HFFc6 (cell line): ENCODE measurements at regions not wholly inside any gene's neighbourhood (a gene's known extent, or its start where the extent isn't known, plus 50 kb on each side); places are given as distances from the start of the nearest gene placed in this dataset.

Source experiments
- DNase-seq: peaks from one replicate; pipeline ENCODE4 v3.0.0-alpha.2; 2018
- H3K27ac Mint-ChIP-seq: 2 replicates; pipeline ENCODE4 v1.8.0; 2020; ENCODE audit warnings: mild to moderate bottlenecking, mixed read lengths
- H3K27me3 Mint-ChIP-seq: 2 replicates; pipeline ENCODE4 v1.8.0; 2021; ENCODE audit warnings: mild to moderate bottlenecking, moderate library complexity, mixed read lengths; ENCODE audit not compliant: insufficient read depth
- H3K36me3 Mint-ChIP-seq: 2 replicates; pipeline ENCODE4 v1.8.0; 2021; ENCODE audit warnings: low read depth, mixed read lengths
- H3K4me1 Mint-ChIP-seq: 2 replicates; pipeline ENCODE4 v1.8.0; 2020; ENCODE audit warnings: low read depth, mixed read lengths
- H3K4me3 Mint-ChIP-seq: 2 replicates; pipeline ENCODE4 v1.8.0; 2020; ENCODE audit warnings: mild to moderate bottlenecking, moderate library complexity, mixed read lengths
- H3K9me3 Mint-ChIP-seq: 2 replicates; pipeline ENCODE4 v1.8.0; 2020; ENCODE audit warnings: mild to moderate bottlenecking, mixed read lengths
- CTCF ChIP-seq: fragments of 200-600 bp; sonication (generic); IDR thresholded peaks from 2 replicates; pipeline ENCODE4 v1.5.0; 2021; ENCODE audit warnings: antibody characterized with exemption, mild to moderate bottlenecking

- no peak for TF ChIP-seq CTCF
- Mint-ChIP-seq H3K27me3 (peaks cover 4% of the 10 kb centered on the region), H3K4me3 (no peak overlapping the region), H3K36me3 (no peaks in the 10 kb centered on the region; the same call in 1 of the 2 replicates), H3K27ac (no peak overlapping the region), H3K4me1 (no peaks in the 10 kb centered on the region), H3K9me3 (no peaks in the 10 kb centered on the region)
- no peak for DNase-seq
Measured at GRCh38 chr3:81364411-81364810, 397.0 kb downstream of the GBE1 start.

DNA sequence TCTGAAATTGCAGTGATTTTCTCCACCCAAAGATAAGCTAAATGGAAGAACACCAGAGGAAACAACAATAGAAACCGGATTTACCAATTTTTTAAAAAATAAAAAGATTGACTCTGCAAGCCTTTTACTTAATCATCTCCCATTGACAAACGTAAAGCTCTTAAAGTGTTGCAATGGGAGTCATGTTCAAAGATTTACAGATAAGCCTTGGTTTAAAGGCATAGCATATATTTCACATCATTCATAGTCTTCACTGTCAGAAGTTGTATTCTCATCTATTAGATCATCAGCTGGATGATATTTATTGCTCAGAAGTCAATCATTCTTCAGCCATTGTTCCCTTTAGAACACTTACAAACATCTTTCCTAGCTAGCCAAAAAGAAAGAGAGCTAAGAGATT is 397.6 kb downstream of the GBE1 start:
- H3K36me3 Mint-ChIP-seq, result no peaks in the 10 kb centered on the region; the same call in 1 of the 2 replicates
- no peak for DNase-seq
- H3K4me3 Mint-ChIP-seq, result no peak overlapping the region
- H3K27ac Mint-ChIP-seq, result no peak overlapping the region
- no peaks in the 10 kb centered on the region for H3K4me1 Mint-ChIP-seq
- H3K27me3 Mint-ChIP-seq, result peaks cover 4% of the 10 kb centered on the region
- no peak for TF ChIP-seq CTCF
- H3K9me3 Mint-ChIP-seq, result no peaks in the 10 kb centered on the region

- TF ChIP-seq CTCF, result no peak
- peaks cover 6% of the 10 kb centered on the region for H3K27me3 Mint-ChIP-seq
- no peak for DNase-seq
Measured at GRCh38 chr3:81354119-81354518, 407.3 kb downstream of the GBE1 start.

DNA sequence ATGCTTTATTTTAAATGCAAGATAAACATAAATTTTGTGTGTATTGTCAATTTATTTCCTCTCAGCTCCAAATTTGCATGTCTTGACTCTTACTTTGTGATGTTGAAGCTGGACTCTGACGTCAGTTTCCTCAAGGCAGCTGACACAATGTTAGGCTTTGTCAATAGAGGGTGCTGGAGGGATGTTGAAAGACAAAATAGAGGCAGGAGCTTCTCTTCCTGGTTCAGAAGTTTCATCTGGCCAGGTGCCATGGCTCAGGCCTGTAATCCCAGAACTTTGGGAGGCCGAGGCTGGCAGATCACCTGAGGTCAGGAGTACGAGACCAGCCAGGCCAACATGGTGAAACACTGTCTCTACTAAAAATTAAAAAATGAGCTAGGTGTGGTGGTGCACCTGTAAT is 408.6 kb downstream of the GBE1 start:
- Mint-ChIP-seq H3K4me1 (peaks cover 10% of the 10 kb centered on the region; the same call in 1 of the 2 replicates), H3K27me3 (peaks cover 6% of the 10 kb centered on the region), H3K4me3 (no peak overlapping the region), H3K9me3 (no peaks in the 10 kb centered on the region), H3K36me3 (no peaks in the 10 kb centered on the region; the same call in 1 of the 2 replicates), H3K27ac (no peak overlapping the region)
- peak; percentile 50 for DNase-seq
- peak; percentile 47 for TF ChIP-seq CTCF

More at GRCh38 chr3:81354119-81354518, 407.3 kb downstream of the GBE1 start:
- Mint-ChIP-seq H3K4me3 (no peak overlapping the region), H3K27ac (no peak overlapping the region), H3K9me3 (no peaks in the 10 kb centered on the region), H3K4me1 (peaks cover 10% of the 10 kb centered on the region; the same call in 1 of the 2 replicates), H3K36me3 (no peaks in the 10 kb centered on the region; the same call in 1 of the 2 replicates)

GRCh38 chr3:81349816-81350340 is 411.6 kb downstream of the GBE1 start:
- no peak overlapping the region for H3K27ac Mint-ChIP-seq
- H3K4me3 Mint-ChIP-seq, result no peak overlapping the region
- no peak for TF ChIP-seq CTCF
- no peaks in the 10 kb centered on the region for H3K36me3 Mint-ChIP-seq
- H3K9me3 Mint-ChIP-seq, result no peaks in the 10 kb centered on the region
- peaks cover 6% of the 10 kb centered on the region for H3K27me3 Mint-ChIP-seq
- H3K4me1 Mint-ChIP-seq, result peaks cover 10% of the 10 kb centered on the region; the same call in 1 of the 2 replicates
- DNase-seq, result no peak
